ENCODE measurements at regions not wholly inside any gene's neighbourhood (a gene's known extent, or its start where the extent isn't known, plus 50 kb on each side); places are given as distances from the start of the nearest gene placed in this dataset.

DNA sequence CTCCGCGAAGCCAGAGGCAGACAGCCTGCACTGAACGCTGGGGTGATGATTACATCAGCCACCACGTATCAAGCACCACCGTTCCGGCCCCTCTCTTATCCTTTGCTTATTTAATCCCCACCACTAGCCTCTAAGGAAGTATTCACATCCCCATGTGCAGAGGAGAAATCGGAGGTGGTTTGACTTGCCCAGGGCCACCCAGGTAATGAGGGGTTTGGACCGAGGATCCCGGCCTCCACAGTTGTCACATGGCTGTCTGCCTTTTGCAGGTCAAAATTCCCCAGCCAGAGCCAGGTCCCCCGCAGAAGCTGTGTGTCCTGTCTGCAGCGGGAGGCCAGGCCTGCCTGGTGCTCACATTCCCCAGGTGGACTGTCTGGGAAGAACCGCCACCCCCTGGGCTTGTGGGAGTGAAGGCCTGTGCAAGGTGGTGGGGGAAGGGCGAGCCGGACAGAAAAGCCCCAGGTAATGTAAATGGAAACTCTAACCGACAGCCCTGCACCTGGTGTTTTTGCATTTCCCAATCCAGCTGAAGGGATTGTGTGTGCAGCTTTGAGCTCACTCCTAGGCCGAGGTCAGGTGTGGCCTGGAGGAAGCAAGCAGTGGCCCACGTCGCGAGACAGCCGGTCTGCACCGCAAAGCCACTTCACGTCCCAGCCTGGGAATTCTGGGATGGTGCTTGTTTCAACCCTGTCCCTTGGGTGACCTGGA is 108.5 kb upstream of the ID2 start:
- Histone ChIP-seq H2AFZ (ENCODE audit: insufficient read depth, low read depth, low read length, poor library complexity, severe bottlenecking) (no peak overlapping the region), H3K4me2 (replicated peaks; ENCODE audit: extremely low read depth, low read length, poor library complexity, severe bottlenecking) (no peak overlapping the region), H3K79me2 (ENCODE audit: insufficient read depth, low read length) (no peaks in the 10 kb centered on the region), H3K27ac (ENCODE audit: low read depth in 1 of 2, low read length in 2 of 2) (no peak overlapping the region), H3K27me3 (ENCODE audit: control insufficient read depth in 2 of 2, insufficient read depth in 2 of 2, low read length in 2 of 2) (no peaks in the 10 kb centered on the region), H4K20me1 (ENCODE audit: insufficient read depth, low read length) (no peaks in the 10 kb centered on the region), H3K36me3 (replicated peaks in 1 of 2; ENCODE audit: control insufficient read depth in 1 of 2, insufficient read depth in 2 of 2, low read length in 2 of 2) (no peaks in the 10 kb centered on the region), H3K9ac (ENCODE audit: insufficient read depth, low read length, poor library complexity, severe bottlenecking) (no peak overlapping the region), H3K9me3 (replicated peaks in 1 of 2; ENCODE audit: control insufficient read depth in 1 of 2, insufficient read depth in 1 of 2, low read length in 2 of 2) (no peaks in the 10 kb centered on the region), H3K4me3 (replicated peaks in 1 of 3; ENCODE audit: low read depth in 2 of 3, low read length in 3 of 3) (no peak overlapping the region), H3K4me1 (ENCODE audit: control insufficient read depth in 1 of 2, insufficient read depth in 2 of 2, low read length in 2 of 2) (peaks cover 29 to 36% of the 10 kb centered on the region in 2 donors)
- Mint-ChIP-seq H3K27ac (no peak overlapping the region), H3K4me1 (peaks cover 36% of the 10 kb centered on the region), H3K4me3 (no peak overlapping the region), H3K36me3 (peaks cover 0 to 6% of the 10 kb centered on the region in 2 donors), H3K27me3 (ENCODE audit: low read depth in 3 of 3) (peaks cover 6 to 17% (median 16%) of the 10 kb centered on the region in 3 donors), H3K9me3 (peaks cover 0 to 6% (median 3%) of the 10 kb centered on the region in 7 donors)
- DNase-seq, result no peak
- TF ChIP-seq, protein P1, sequence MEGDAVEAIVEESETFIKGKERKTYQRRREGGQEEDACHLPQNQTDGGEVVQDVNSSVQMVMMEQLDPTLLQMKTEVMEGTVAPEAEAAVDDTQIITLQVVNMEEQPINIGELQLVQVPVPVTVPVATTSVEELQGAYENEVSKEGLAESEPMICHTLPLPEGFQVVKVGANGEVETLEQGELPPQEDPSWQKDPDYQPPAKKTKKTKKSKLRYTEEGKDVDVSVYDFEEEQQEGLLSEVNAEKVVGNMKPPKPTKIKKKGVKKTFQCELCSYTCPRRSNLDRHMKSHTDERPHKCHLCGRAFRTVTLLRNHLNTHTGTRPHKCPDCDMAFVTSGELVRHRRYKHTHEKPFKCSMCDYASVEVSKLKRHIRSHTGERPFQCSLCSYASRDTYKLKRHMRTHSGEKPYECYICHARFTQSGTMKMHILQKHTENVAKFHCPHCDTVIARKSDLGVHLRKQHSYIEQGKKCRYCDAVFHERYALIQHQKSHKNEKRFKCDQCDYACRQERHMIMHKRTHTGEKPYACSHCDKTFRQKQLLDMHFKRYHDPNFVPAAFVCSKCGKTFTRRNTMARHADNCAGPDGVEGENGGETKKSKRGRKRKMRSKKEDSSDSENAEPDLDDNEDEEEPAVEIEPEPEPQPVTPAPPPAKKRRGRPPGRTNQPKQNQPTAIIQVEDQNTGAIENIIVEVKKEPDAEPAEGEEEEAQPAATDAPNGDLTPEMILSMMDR (IDR thresholded peaks at IDR 0.05), result no peak
- intact Hi-C loops (cut with micrococcal nuclease), result no loop called here
- WGBS (ENCODE audit: insufficient coverage), result 96% methylated on average over 15 of the region's 22 CpGs

DNA sequence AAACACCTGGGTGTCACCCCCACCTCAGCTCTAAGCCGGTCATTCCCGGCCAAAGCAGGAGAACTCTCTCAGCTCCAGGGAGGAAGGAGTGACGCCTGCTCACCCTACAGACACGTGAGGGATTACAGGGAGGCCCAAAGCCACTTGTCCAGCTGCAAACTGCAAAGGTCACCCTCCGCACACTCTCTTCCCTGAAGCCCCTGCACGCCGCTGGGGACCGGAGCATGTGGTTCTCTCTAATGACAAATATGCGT is 108.0 kb upstream of the ID2 start:
- TF ChIP-seq, protein P1 (IDR thresholded peaks at IDR 0.05), result no peak
- Mint-ChIP-seq H3K27me3 (ENCODE audit: low read depth in 3 of 3) (peaks cover 6 to 17% (median 16%) of the 10 kb centered on the region in 3 donors), H3K4me3 (no peak overlapping the region), H3K27ac (no peak overlapping the region), H3K4me1 (peaks cover 36% of the 10 kb centered on the region), H3K36me3 (peaks cover 0 to 8% of the 10 kb centered on the region in 2 donors), H3K9me3 (peaks cover 0 to 6% (median 3%) of the 10 kb centered on the region in 7 donors)
- H3K79me2 ChIP-seq (ENCODE audit: insufficient read depth, low read length), result no peaks in the 10 kb centered on the region
- H3K9ac ChIP-seq (ENCODE audit: insufficient read depth, low read length, poor library complexity, severe bottlenecking), result no peak overlapping the region
- no peak for DNase-seq
- 91% methylated on average over 9 of the region's 9 CpGs for WGBS (ENCODE audit: insufficient coverage)
- H3K27ac ChIP-seq (ENCODE audit: low read depth in 1 of 2, low read length in 2 of 2), result no peak overlapping the region
- no peak overlapping the region for H3K4me2 ChIP-seq (replicated peaks; ENCODE audit: extremely low read depth, low read length, poor library complexity, severe bottlenecking)
- H3K36me3 ChIP-seq (replicated peaks in 1 of 2; ENCODE audit: control insufficient read depth in 1 of 2, insufficient read depth in 2 of 2, low read length in 2 of 2), result no peaks in the 10 kb centered on the region
- peaks cover 29 to 36% of the 10 kb centered on the region in 2 donors for H3K4me1 ChIP-seq (ENCODE audit: control insufficient read depth in 1 of 2, insufficient read depth in 2 of 2, low read length in 2 of 2)
- intact Hi-C loops (cut with micrococcal nuclease), result no loop called here
- no peak overlapping the region for H3K4me3 ChIP-seq (replicated peaks in 1 of 3; ENCODE audit: low read depth in 2 of 3, low read length in 3 of 3)
- H3K27me3 ChIP-seq (ENCODE audit: control insufficient read depth in 2 of 2, insufficient read depth in 2 of 2, low read length in 2 of 2), result no peaks in the 10 kb centered on the region
- no peaks in the 10 kb centered on the region for H4K20me1 ChIP-seq (ENCODE audit: insufficient read depth, low read length)
- H2AFZ ChIP-seq (ENCODE audit: insufficient read depth, low read depth, low read length, poor library complexity, severe bottlenecking), result no peak overlapping the region
- H3K9me3 ChIP-seq (replicated peaks in 1 of 2; ENCODE audit: control insufficient read depth in 1 of 2, insufficient read depth in 1 of 2, low read length in 2 of 2), result no peaks in the 10 kb centered on the region

Data from CD14-positive monocyte (primary cell).